Loucy (cell line): ENCODE measurements at regions not wholly inside any gene's neighbourhood (a gene's known extent, or its start where the extent isn't known, plus 50 kb on each side); places are given as distances from the start of the nearest gene placed in this dataset.

Experiments
- H2AFZ ChIP-seq: fragments of 200-600 bp; sonication (generic); 2 replicates; pipeline ENCODE4 v1.6.0; 2016; ENCODE audit warnings: antibody characterized with exemption, mild to moderate bottlenecking, low read length, moderate library complexity
- H3F3A ChIP-seq: fragments of 200-600 bp; 2 replicates; pipeline ENCODE4 v1.6.0; 2016; ENCODE audit warnings: antibody characterized with exemption, low read depth, mild to moderate bottlenecking
- H3K27me3 ChIP-seq: fragments of 200-600 bp; sonication (generic); 2 replicates; pipeline ENCODE4 v1.6.1; 2014; ENCODE audit warnings: low read length, mild to moderate bottlenecking; ENCODE audit not compliant: insufficient read depth, poor library complexity, severe bottlenecking
- H3K36me3 ChIP-seq: fragments of 200-600 bp; sonication (generic); 2 replicates; pipeline ENCODE4 v1.6.1; 2016; ENCODE audit warnings: low read length; ENCODE audit not compliant: insufficient read depth
- H3K4me1 ChIP-seq: fragments of 200-600 bp; sonication (generic); 2 replicates; pipeline ENCODE4 v1.5.1; 2014; ENCODE audit warnings: low read length, mild to moderate bottlenecking; ENCODE audit not compliant: insufficient read depth, poor library complexity, severe bottlenecking
- H3K4me2 ChIP-seq: fragments of 200-600 bp; sonication (generic); 2 replicates; pipeline ENCODE4 v1.6.0; 2014; ENCODE audit warnings: antibody characterized with exemption, low read length, low read depth, mild to moderate bottlenecking; ENCODE audit not compliant: poor library complexity, severe bottlenecking
- H3K4me3 ChIP-seq: fragments of 200-600 bp; sonication (generic); 2 replicates; pipeline ENCODE4 v1.5.1; 2014; ENCODE audit warnings: low read length, mild to moderate bottlenecking, mixed read lengths; ENCODE audit not compliant: poor library complexity, severe bottlenecking
- H3K79me2 ChIP-seq: fragments of 200-600 bp; sonication (generic); 2 replicates; pipeline ENCODE4 v1.6.1; 2014; ENCODE audit warnings: low read length; ENCODE audit not compliant: insufficient read depth
- H3K9ac ChIP-seq: fragments of 200-600 bp; sonication (generic); 2 replicates; pipeline ENCODE4 v1.6.0; 2014; ENCODE audit warnings: mild to moderate bottlenecking, low read depth, low read length, moderate library complexity; ENCODE audit not compliant: poor library complexity, severe bottlenecking
- H3K9me2 ChIP-seq: fragments of 200-600 bp; sonication (generic); replicated peaks from 2 replicates; pipeline ENCODE4 v1.6.1; 2016; ENCODE audit warnings: low read depth, low read length, mixed read lengths
- H3K9me3 ChIP-seq: fragments of 200-600 bp; sonication (generic); 2 replicates; pipeline ENCODE4 v1.6.1; 2014; ENCODE audit warnings: mild to moderate bottlenecking, antibody characterized with exemption, low read length, low read depth; ENCODE audit not compliant: insufficient read depth
- H4K20me1 ChIP-seq: fragments of 200-600 bp; sonication (generic); 2 replicates; pipeline ENCODE4 v1.6.0; 2014; ENCODE audit warnings: antibody characterized with exemption, low read length, mild to moderate bottlenecking; ENCODE audit not compliant: insufficient read depth, poor library complexity, severe bottlenecking
- CTCF ChIP-seq: fragments of 200-600 bp; sonication (generic); conservative IDR thresholded peaks from 2 replicates; pipeline ENCODE4 v1.5.1; 2014; ENCODE audit warnings: mild to moderate bottlenecking, antibody characterized with exemption, low read length
- EZH2phosphoT487 ChIP-seq: fragments of 200-600 bp; IDR thresholded peaks from 2 replicates; pipeline ENCODE4 v1.6.1; 2018; ENCODE audit warnings: antibody characterized with exemption, mild to moderate bottlenecking, moderate library complexity, borderline replicate concordance

GRCh38 chr7:42359946-42360345 is 122.9 kb upstream of the GLI3 start:
- H3K4me1 ChIP-seq = no peaks in the 10 kb centered on the region
- H2AFZ ChIP-seq = no peak overlapping the region
- H4K20me1 ChIP-seq = no peaks in the 10 kb centered on the region
- no peaks in the 10 kb centered on the region for H3F3A ChIP-seq
- no peaks in the 10 kb centered on the region for H3K79me2 ChIP-seq
- H3K9ac ChIP-seq = no peak overlapping the region
- no peak for TF ChIP-seq CTCF
- TF ChIP-seq EZH2phosphoT487 = no peak
- no peak overlapping the region for H3K4me2 ChIP-seq
- no peak overlapping the region for H3K4me3 ChIP-seq
- no peaks in the 10 kb centered on the region for H3K36me3 ChIP-seq
- H3K9me3 ChIP-seq = no peaks in the 10 kb centered on the region
- H3K9me2 ChIP-seq = no peaks in the 10 kb centered on the region
- H3K27me3 ChIP-seq = no peaks in the 10 kb centered on the region

- no peak overlapping the region for H3K9ac ChIP-seq
- no peak overlapping the region for H2AFZ ChIP-seq
- H3K4me3 ChIP-seq = no peak overlapping the region
- H3K9me2 ChIP-seq = no peaks in the 10 kb centered on the region
- no peaks in the 10 kb centered on the region for H3K36me3 ChIP-seq
- no peak overlapping the region for H3K4me2 ChIP-seq
- H3K79me2 ChIP-seq = no peaks in the 10 kb centered on the region
- TF ChIP-seq CTCF (no peak), EZH2phosphoT487 (no peak)
- no peaks in the 10 kb centered on the region for H3K27me3 ChIP-seq
- H3K4me1 ChIP-seq = no peaks in the 10 kb centered on the region
- no peaks in the 10 kb centered on the region for H3F3A ChIP-seq
- no peaks in the 10 kb centered on the region for H4K20me1 ChIP-seq
- H3K9me3 ChIP-seq = no peaks in the 10 kb centered on the region
Measured at GRCh38 chr7:42351316-42351935, 114.4 kb upstream of the GLI3 start.

GRCh38 chr7:42350801-42351200 is 113.8 kb upstream of the GLI3 start:
- H3K4me1 ChIP-seq = no peaks in the 10 kb centered on the region

More at GRCh38 chr7:42350801-42351200, 113.8 kb upstream of the GLI3 start:
- Histone ChIP-seq H3K4me2 (no peak overlapping the region), H3K4me3 (no peak overlapping the region), H3K9ac (no peak overlapping the region), H3K27me3 (no peaks in the 10 kb centered on the region), H2AFZ (no peak overlapping the region), H3K79me2 (no peaks in the 10 kb centered on the region), H3K36me3 (no peaks in the 10 kb centered on the region), H3K9me2 (no peaks in the 10 kb centered on the region), H3K9me3 (no peaks in the 10 kb centered on the region), H3F3A (no peaks in the 10 kb centered on the region), H4K20me1 (no peaks in the 10 kb centered on the region)
- TF ChIP-seq EZH2phosphoT487 (no peak), CTCF (no peak)
